ENCODE measurements at regions not wholly inside any gene's neighbourhood (a gene's known extent, or its start where the extent isn't known, plus 50 kb on each side); places are given as distances from the start of the nearest gene placed in this dataset.

DNA sequence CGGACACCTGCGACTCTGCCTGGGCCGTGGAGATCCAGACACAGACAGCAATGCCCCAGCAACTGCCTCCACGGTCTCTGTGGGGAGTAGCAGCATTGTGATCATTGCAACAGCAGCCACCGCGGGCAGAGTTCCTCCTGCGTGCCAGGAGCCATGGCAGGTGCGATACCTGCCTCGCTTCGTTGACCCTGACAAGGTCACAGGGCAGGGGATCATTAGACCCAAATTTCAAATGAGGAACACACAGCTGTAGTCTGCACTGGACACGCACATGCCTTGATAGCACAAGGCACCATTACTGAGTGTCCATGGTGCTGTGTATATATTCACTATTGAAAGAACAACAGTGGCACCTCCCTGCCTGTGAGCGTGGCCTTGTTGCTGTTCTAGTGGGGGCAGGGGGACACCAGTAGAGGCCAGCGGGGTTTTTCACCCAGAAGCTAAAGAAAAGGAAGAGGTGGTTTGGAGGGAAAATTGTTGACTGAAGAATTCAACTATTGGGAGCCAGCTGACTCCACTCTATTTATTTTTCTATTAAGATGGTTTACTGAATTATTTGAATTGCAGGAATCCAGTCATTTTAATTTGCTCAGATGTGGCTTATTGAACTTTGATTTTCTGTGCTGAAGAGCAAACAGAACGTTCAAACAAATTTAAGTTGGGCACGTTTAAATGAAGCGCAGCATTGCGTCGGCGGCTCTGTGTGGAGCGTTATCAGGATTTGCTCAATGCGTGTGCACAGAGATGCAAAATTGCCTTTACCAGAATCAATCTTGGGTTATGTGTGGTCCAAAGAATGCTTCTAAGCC is 60.2 kb upstream of the RPS6KA2 start:
- intact Hi-C loops (cut with DNase I) = no loop called here
- no peak for DNase-seq
- H3K9me3 ChIP-seq = no peaks in the 10 kb centered on the region
- peaks cover 0 to 17% (median 10%) of the 10 kb centered on the region in 12 donors for H3K4me1 ChIP-seq
- no peak overlapping the region for H3K27ac ChIP-seq
- ATAC-seq = no peak
- H3K27me3 ChIP-seq = no peaks in the 10 kb centered on the region
- WGBS, 4 donors = 89 to 94% (median 91%) methylated on average over 15 to 21 of the region's 21 CpGs
- no peak overlapping the region for H3K4me3 ChIP-seq
- no peak for TF ChIP-seq POLR2A (IDR thresholded peaks at IDR 0.05)
- TF ChIP-seq, protein P1, sequence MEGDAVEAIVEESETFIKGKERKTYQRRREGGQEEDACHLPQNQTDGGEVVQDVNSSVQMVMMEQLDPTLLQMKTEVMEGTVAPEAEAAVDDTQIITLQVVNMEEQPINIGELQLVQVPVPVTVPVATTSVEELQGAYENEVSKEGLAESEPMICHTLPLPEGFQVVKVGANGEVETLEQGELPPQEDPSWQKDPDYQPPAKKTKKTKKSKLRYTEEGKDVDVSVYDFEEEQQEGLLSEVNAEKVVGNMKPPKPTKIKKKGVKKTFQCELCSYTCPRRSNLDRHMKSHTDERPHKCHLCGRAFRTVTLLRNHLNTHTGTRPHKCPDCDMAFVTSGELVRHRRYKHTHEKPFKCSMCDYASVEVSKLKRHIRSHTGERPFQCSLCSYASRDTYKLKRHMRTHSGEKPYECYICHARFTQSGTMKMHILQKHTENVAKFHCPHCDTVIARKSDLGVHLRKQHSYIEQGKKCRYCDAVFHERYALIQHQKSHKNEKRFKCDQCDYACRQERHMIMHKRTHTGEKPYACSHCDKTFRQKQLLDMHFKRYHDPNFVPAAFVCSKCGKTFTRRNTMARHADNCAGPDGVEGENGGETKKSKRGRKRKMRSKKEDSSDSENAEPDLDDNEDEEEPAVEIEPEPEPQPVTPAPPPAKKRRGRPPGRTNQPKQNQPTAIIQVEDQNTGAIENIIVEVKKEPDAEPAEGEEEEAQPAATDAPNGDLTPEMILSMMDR (IDR thresholded peaks at IDR 0.05) = no peak
- no peaks in the 10 kb centered on the region for H3K36me3 ChIP-seq

DNA sequence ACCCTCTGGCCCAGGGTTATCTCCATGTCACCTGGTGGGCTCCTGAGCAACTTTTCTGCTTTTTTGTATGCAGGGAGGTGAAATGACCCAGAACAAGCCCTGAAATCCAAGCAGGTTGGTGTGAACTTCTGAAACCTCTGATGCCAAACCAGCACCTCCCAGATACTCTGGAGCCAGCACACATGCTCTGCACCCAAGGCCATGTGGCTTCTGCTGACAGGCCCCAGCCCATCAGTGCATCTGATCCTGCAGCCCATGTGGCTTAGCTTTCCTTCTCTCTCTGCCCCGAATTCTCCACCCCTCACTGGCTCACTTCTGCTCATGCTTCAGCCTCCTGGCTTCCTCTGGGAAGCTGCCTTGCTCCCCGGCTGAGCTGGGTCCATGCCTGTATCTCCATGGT is 59.3 kb upstream of the RPS6KA2 start:
- Histone ChIP-seq H3K27ac (no peak overlapping the region), H3K4me1 (peaks cover 0 to 8% (median 1%) of the 10 kb centered on the region in 12 donors), H3K9me3 (no peaks in the 10 kb centered on the region), H3K27me3 (no peaks in the 10 kb centered on the region), H3K4me3 (no peak overlapping the region), H3K36me3 (no peaks in the 10 kb centered on the region)
- intact Hi-C loops (cut with DNase I) = no loop called here
- no peak for ATAC-seq
- no peak for DNase-seq
- TF ChIP-seq, protein P1 (IDR thresholded peaks at IDR 0.05) = no peak
- no peak for TF ChIP-seq POLR2A (IDR thresholded peaks at IDR 0.05)
- 88 to 94% (median 94%) methylated on average over 2 of the region's 2 CpGs for WGBS, 4 donors

DNA sequence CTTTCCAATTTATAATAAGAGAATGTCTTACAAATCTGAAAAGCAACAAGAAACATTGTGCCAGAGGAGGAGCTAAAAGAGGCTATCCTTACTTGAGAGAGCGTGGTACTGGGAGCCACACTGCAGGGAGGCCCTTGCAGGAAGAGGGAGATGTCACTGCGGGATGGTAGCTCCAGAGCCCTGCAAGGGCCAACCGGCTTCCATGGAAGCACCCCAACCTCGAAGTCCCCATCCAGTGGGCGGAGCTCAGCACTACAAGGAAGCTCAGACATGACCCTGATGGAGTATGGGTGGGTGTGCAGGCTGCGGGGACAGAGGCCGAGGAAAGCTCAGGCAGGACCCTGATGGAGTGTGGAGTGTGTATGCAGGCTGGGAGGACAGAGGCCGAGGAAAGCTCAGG is 57.8 kb upstream of the RPS6KA2 start:
- Histone ChIP-seq H3K36me3 (no peaks in the 10 kb centered on the region), H3K4me3 (no peak overlapping the region), H3K4me1 (no peaks in the 10 kb centered on the region), H3K27me3 (no peaks in the 10 kb centered on the region), H3K9me3 (no peaks in the 10 kb centered on the region), H3K27ac (no peak overlapping the region)
- intact Hi-C loops (cut with DNase I) = no loop called here
- WGBS, 4 donors = 86 to 89% (median 88%) methylated on average over 8 of the region's 8 CpGs
- no peak for DNase-seq
- TF ChIP-seq, protein P1 (IDR thresholded peaks at IDR 0.05) = no peak
- no peak for TF ChIP-seq POLR2A (IDR thresholded peaks at IDR 0.05)
- ATAC-seq = no peak

DNA sequence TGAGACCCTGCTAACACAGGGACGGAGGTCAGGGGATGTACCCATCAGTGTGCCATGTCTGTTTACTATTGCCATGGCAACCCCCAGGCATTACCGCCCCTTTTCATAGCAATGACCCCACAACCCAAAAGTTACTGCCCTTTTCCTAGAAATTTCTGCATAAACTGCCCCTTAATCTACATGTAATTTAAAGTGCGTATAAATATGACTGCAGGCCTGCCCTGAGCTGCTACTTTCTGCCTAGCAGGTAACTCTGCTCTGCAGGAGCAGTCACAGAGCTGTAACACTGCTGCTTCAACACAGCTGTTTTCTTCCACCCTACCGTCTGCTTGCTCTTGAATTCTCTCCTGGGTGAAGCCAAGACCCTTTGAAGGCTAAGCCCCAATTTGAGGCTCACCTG is 57.1 kb upstream of the RPS6KA2 start:
- 92 to 98% (median 96%) methylated on average over 4 of the region's 4 CpGs for WGBS, 4 donors
- H3K36me3 ChIP-seq = no peaks in the 10 kb centered on the region
- ATAC-seq = no peak
- no peaks in the 10 kb centered on the region for H3K4me1 ChIP-seq
- intact Hi-C loops (cut with DNase I) = no loop called here
- no peak for DNase-seq
- H3K27ac ChIP-seq = no peak overlapping the region
- no peak overlapping the region for H3K4me3 ChIP-seq
- H3K27me3 ChIP-seq = no peaks in the 10 kb centered on the region
- H3K9me3 ChIP-seq = no peaks in the 10 kb centered on the region
- TF ChIP-seq POLR2A (IDR thresholded peaks at IDR 0.05) = no peak

DNA sequence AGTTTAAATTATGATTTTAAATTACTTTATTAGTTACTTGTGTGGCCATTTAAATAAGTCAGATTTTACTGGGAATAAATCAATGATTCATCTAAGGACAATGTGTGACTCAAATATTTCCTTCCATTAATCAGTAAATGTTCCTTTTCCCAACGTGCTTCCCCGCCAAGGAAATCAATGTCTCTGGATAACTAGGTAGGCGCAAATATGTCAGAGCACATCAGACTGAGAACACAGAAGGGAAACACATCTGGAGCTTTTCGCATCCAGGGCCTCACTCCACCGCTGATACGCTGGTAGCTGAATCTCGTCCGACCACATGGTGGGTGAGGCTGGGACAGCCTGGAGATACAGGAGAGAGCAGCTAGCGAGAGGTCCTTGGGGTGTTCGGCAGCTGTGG is 56.4 kb upstream of the RPS6KA2 start:
- no peaks in the 10 kb centered on the region for H3K4me1 ChIP-seq
- 91 to 94% (median 92%) methylated on average over 10 of the region's 10 CpGs for WGBS, 4 donors

More for the DNA sequence above, 56.4 kb upstream of the RPS6KA2 start:
- TF ChIP-seq, protein P1 (IDR thresholded peaks at IDR 0.05) = no peak
- TF ChIP-seq POLR2A (IDR thresholded peaks at IDR 0.05) = no peak
- no peak overlapping the region for H3K4me3 ChIP-seq
- DNase-seq = no peak
- H3K27me3 ChIP-seq = no peaks in the 10 kb centered on the region
- intact Hi-C loops (cut with DNase I) = no loop called here
- no peak overlapping the region for H3K27ac ChIP-seq
- no peaks in the 10 kb centered on the region for H3K36me3 ChIP-seq
- ATAC-seq = no peak
- no peaks in the 10 kb centered on the region for H3K9me3 ChIP-seq
